HG03442 (cell line): ENCODE measurements at regions not wholly inside any gene's neighbourhood (a gene's known extent, or its start where the extent isn't known, plus 50 kb on each side); places are given as distances from the start of the nearest gene placed in this dataset.

Experiments used
- ATAC-seq: cut with Tn5 transposase; IDR thresholded peaks from one replicate; pipeline ENCODE4 v1.9.1; 2021; ENCODE audit warnings: mild to moderate bottlenecking, moderate library complexity; ENCODE audit not compliant: unreplicated experiment

DNA sequence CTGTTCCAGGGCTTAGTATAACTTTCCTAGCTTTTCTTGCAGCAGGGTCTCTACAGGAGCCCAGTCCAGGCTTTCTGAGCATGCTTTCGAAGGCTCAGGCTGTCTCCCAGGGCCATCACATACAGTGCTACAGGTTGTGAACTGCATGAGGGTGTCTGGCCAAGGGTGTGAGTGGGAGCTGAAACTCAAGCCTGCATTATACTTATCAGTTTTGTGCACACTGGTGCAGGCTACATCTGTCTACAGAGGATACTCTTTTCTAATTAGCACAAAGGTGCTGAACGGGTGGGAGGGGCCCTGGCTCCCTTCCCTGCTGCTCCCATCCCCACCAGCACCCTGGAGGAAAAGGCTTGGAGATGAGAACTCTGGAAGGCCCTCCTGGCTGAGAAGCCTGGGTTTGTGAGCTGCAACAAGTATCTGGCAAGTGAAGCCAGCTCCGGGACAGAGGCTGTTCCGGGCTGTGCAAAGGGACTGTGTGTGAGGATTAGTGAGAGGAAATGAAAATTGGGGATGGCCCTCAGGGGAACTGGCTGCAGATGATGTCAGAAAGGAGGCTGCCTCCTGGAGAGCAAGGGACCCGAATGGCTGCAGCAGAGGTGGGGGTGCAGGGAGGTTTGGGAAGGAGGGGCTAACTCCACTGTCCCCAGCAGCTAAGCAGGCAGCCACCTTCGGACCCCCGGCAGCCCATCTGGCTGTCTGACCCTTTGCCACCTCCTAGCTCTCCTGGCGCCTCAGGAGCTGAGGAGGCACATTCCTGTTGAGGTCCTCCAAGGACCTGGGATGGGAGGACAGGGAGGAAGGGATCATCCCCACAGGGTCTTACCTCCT lies 68.5 kb downstream of the EFNB1 start:
- ATAC-seq, result no peak

DNA sequence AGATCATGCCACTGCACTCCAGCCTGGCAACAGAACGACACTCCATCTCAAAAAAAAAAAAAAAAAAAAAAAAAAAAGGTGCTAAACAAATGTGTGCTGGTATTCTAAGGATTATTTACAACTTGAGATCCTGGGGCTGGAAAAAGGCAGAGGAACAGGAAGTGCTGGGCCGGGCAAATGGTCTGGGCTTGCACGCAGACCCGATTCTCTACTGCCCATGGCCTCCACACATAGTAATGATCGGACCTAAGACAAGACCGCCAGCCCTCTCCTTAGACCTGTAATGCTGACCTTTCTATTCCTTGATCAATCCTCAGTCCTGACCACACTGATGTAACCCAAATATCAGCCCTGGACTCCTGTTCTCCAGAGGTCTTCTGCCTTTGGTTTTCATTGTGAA lies 67.8 kb downstream of the EFNB1 start:
- ATAC-seq, result no peak

- no peak for ATAC-seq
Observed at GRCh38 chrX:68895778-68896177, 67.0 kb downstream of the EFNB1 start.

- no peak for ATAC-seq
Observed at GRCh38 chrX:68895341-68895755, 66.5 kb downstream of the EFNB1 start.

- ATAC-seq, result no peak
Observed at GRCh38 chrX:68894513-68895340, 65.9 kb downstream of the EFNB1 start.

- ATAC-seq, result no peak
Observed at GRCh38 chrX:68894142-68894512, 65.3 kb downstream of the EFNB1 start.

- no peak for ATAC-seq
Observed at GRCh38 chrX:68892651-68893050, 63.8 kb downstream of the EFNB1 start.

DNA sequence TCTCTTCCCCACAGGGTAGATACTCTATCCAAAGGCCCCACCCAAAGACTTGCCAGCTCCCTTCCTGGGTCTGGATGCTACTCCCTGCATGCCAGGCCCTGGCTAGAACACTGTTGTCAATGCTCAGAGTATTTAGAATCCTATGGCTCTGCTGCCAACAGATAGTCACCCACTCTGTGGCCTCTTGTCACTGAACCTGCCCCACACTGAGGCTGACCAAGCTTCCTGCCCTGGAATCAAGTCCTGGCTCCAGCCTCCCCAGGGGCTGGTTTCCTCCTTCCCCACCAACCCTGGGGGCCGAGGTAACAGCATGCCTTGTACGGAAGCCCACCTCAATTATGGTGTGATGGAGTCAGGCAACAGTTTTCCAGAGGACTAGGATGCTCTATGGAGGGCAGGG lies 63.3 kb downstream of the EFNB1 start:
- ATAC-seq, result no peak
